ENCODE measurements at regions not wholly inside any gene's neighbourhood (a gene's known extent, or its start where the extent isn't known, plus 50 kb on each side); places are given as distances from the start of the nearest gene placed in this dataset.
"Not testable (repeated sequence)": the region's sequence is repeated elsewhere in the genome, so short reads cannot be mapped to it uniquely, and the experiment has no call there.

DNA sequence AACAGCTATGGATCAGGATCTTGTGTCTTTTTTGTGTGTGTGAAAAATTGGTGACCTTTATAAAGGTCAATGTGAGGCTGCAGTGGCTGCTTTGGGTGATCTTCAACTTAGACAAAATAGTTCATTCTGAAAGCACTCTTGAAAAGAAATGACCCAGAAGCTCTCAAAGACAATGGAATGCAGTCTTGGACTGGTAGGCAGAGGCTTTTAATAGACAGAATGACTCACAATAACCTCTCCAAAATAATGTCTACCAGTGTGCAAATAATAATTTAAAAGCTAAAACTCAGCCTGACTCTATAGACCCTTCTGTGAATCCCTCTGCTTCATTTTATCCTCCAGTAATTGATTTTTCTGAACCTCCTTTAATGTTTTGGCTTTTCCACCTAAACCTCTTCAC lies 310.0 kb downstream of the SRGAP2C start:
- ATAC-seq; DNase-seq; H3K9me3 Mint-ChIP-seq; H3K4me3 Mint-ChIP-seq; H3K4me1 Mint-ChIP-seq (ENCODE audit: low read depth); H3K36me3 Mint-ChIP-seq (ENCODE audit: insufficient read depth); H3K27me3 Mint-ChIP-seq (ENCODE audit: low read depth): not testable (repeated sequence)

DNA sequence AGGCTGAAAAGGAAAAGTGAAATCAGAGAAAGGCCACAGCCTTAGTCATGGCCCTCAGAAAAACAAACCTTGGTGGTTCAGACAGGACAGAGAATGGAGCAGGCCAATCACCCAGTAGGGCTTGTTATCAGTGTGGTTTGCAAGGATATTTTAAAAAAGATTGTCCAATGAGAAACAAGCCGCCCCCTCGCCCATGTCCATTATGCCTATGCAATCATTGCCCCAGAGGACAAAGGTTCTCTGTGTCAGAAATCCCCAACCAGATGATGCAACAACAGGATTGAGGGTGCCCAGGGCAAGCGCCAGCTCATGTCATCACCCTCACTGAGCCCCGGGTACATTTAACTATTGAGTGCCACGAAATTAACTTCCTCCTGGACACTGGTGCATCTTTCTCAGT lies 326.7 kb downstream of the SRGAP2C start:
- H3K4me1 Mint-ChIP-seq (ENCODE audit: low read depth), result peaks cover 22% of the 10 kb centered on the region
- H3K4me3 Mint-ChIP-seq; ATAC-seq; DNase-seq; H3K27me3 Mint-ChIP-seq (ENCODE audit: low read depth): not testable (repeated sequence)
- peaks cover 40% of the 10 kb centered on the region for H3K9me3 Mint-ChIP-seq
- peaks cover 30% of the 10 kb centered on the region for H3K36me3 Mint-ChIP-seq (ENCODE audit: insufficient read depth)

DNA sequence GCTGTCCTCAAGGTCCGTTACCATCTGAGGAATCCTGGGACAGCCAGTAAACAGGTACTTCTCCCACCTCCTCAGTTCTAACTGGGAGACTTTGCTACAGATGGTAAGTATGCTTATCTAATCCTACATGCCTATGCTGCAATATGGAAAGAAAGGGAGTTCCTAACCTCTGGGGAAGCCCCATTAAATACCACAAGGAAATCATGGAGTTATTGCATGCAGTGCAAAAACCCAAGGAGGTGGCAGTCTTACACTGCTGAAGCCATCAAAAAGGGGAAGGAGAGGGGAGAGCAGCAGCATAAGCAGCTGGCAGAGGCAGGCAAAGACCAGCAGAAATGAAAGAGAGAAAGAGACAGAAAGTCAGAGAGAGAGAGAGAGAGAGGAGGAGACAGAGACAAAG lies 327.1 kb downstream of the SRGAP2C start:
- H3K4me3 Mint-ChIP-seq; ATAC-seq; H3K27me3 Mint-ChIP-seq (ENCODE audit: low read depth); DNase-seq: not testable (repeated sequence)
- peaks cover 29% of the 10 kb centered on the region for H3K36me3 Mint-ChIP-seq (ENCODE audit: insufficient read depth)
- peaks cover 26% of the 10 kb centered on the region for H3K4me1 Mint-ChIP-seq (ENCODE audit: low read depth)
- peaks cover 40% of the 10 kb centered on the region for H3K9me3 Mint-ChIP-seq

DNA sequence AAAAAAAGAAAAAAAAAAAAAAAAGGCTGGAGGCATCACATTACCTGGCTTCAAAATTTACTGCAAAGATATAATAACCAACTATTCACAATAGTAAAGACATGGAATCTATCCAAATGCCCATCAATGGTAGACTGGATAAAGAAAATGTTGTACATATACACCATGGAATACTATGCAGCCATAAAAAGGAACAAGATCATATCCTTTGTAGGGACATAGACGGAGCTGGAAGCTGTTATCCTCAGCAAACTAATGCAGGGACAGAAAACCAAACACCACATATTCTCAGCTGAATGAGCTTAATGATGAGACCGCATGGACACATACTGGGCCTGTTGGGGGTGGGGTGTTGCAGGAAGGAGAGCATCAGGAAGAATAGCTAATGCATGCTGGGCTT lies 330.5 kb downstream of the SRGAP2C start:
- no peak for DNase-seq
- Mint-ChIP-seq H3K9me3 (peaks cover 15% of the 10 kb centered on the region), H3K27me3 (ENCODE audit: low read depth) (no peaks in the 10 kb centered on the region), H3K36me3 (ENCODE audit: insufficient read depth) (peaks cover 7% of the 10 kb centered on the region), H3K4me1 (ENCODE audit: low read depth) (peaks cover 52% of the 10 kb centered on the region), H3K4me3 (no peak overlapping the region)
- no peak for ATAC-seq

DNA sequence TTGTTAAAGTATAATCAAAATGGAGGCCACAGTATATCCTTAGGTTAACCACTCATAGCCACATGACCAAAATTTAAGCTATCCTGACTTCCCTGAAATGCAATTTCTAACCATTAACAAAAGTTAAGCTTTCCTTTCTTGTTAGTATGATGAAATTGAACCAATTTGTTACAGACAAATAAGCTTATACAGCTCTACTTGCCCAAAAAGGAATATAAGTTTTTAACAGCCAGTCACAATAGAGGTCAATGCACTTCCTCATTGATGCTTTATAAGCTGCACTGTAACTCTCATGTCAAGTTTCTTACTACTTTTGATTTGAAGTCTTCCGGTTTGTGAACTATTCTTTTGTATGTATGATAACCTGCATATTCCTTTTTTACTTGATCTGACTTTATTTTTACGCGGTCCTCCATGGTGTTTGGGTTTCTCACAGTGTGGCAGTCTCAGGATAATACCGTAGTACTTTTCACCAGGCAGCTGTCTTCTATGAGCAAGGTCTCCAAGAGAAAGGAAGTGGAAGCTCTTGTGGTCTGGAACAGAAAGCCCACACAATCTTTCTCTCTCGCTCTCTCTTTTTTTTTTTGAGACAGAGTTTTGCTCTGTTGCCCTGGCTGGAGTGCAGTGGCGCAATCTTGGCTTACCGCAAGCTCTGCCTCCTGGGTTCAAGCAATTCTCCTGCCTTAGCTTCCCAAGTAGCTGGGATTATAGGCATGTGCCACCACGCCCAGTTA lies 331.6 kb downstream of the SRGAP2C start:
- peaks cover 5% of the 10 kb centered on the region for H3K36me3 Mint-ChIP-seq (ENCODE audit: insufficient read depth)
- peaks cover 55% of the 10 kb centered on the region for H3K4me1 Mint-ChIP-seq (ENCODE audit: low read depth)
- peak overlapping the region; percentile 63 for H3K4me3 Mint-ChIP-seq
- H3K27me3 Mint-ChIP-seq (ENCODE audit: low read depth), result no peaks in the 10 kb centered on the region
- peaks cover 7% of the 10 kb centered on the region for H3K9me3 Mint-ChIP-seq
- DNase-seq (no peak), ATAC-seq (peak in 1 of 2 donors; percentile 23)

DNA sequence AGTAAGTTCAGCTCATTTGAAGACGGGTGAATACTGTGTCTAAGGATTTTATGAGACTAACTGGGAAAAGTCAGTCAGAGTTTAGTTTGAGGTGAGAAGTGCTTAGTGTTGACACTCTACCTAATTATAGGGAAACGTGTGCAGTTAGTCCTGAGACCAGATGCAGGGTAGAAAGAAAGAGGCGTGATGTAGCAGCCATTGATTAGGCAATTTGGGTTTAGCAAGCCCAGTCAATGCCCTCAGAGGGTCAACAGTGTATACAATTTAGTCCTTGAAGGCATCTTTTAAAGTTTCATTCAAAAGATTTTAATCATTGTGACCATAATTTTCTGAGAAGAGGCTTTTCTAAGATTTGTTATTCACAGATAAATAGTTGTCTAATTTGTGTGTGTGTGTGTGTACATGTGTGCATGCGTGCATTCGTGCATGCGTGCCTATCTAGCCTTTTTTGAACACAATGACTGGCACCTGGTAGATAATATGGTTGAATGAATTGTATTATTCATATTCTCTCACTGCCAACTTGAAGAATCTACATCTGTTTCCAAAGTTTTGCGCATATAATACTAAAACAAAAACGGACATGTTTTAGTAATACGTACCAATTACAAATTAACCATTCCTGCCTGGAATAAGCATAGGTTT lies 332.9 kb downstream of the SRGAP2C start:
- Mint-ChIP-seq H3K4me1 (ENCODE audit: low read depth) (peaks cover 54% of the 10 kb centered on the region), H3K27me3 (ENCODE audit: low read depth) (no peaks in the 10 kb centered on the region), H3K9me3 (peaks cover 7% of the 10 kb centered on the region), H3K4me3 (peak overlapping the region; percentile 88), H3K36me3 (ENCODE audit: insufficient read depth) (peaks cover 3% of the 10 kb centered on the region)
- ATAC-seq (no peak), DNase-seq (no peak)

DNA sequence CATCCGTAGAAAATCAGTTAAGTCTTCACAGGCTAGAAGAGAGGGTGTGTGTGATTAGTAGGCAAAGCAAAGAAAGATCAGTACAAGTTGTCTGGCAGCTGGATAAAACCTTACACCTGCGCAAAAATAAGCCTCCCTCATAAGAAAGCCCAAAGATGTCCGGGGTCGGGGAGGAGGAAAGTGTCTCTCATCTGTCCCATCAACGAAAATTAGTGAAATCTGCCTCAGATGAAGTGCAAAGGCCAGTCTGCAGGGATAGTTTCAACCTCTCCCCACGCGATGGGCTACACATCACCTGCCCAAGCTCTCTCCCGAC lies 333.9 kb downstream of the SRGAP2C start:
- Mint-ChIP-seq H3K36me3 (ENCODE audit: insufficient read depth) (peaks cover 3% of the 10 kb centered on the region), H3K4me3 (peak overlapping the region; percentile 88), H3K4me1 (ENCODE audit: low read depth) (peaks cover 56% of the 10 kb centered on the region), H3K27me3 (ENCODE audit: low read depth) (no peaks in the 10 kb centered on the region), H3K9me3 (peaks cover 7% of the 10 kb centered on the region)
- no peak for DNase-seq
- ATAC-seq, result no peak

DNA sequence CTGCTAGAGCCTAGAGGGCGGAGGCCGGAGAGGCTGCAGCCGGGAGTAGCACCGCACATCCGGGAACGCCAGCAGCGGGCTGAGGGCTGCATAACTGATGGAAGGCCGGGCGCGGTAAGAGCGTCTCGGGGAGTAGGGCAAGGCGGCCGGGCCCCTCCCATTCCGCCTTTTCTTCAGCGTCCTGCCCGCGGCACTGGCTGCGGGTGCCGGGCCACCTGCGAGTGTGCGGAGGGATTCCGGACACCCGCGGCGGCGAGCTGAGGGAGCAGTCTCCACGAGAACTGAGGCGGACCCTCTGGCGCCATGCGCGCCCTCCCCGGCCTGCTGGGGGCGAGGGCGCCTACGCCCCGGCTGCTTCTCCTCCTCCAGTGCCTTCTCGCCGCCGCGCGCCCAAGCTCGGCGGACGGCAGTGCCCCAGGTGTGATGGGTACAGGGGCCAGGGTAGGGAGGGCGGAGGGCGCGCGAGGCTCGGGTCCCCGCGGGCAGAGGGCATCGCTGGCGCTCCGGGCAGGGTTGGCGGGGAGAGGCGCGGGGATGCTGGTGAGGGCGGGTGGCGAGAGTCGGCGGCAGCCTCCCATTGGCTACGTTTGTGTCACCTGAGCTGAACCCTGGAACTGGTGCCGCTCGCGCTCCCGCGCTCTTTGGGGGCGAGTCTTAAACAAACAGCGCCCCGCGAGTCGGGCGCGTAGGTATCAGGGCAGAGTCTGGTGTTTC lies 334.4 kb downstream of the SRGAP2C start:
- H3K9me3 Mint-ChIP-seq, result peaks cover 7% of the 10 kb centered on the region
- ATAC-seq, result peak; percentile 94
- H3K36me3 Mint-ChIP-seq (ENCODE audit: insufficient read depth), result peaks cover 3% of the 10 kb centered on the region
- H3K27me3 Mint-ChIP-seq (ENCODE audit: low read depth), result no peaks in the 10 kb centered on the region
- peak overlapping the region; percentile 88 for H3K4me3 Mint-ChIP-seq
- H3K4me1 Mint-ChIP-seq (ENCODE audit: low read depth), result peaks cover 57% of the 10 kb centered on the region
- DNase-seq, result peak; percentile 82

DNA sequence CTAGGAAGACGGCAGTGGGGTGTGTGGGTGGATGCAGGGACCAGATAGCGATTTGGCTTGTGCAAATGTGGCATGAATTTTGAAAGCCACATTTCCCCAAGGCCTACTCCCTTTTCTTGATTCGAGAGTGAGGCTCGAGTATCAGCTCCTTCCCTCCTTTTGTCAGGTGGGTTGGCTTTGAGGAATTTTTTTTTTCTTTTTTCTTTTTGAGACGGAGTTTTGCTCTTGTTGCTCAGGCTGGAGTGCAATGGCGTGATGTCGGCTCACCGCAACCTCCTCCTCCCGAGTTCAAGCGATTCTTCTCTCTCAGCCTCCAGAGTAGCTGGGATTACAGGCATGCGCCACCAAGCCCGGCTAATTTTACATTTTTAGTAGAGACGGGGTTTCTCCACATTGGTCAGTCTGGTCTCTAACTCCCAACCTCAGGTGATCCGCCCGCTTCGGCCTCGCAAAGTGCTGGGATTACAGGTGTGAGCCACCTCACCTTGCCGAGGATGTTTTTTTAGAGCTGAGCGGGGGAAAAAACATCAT lies 335.0 kb downstream of the SRGAP2C start:
- H3K27me3 Mint-ChIP-seq (ENCODE audit: low read depth); H3K9me3 Mint-ChIP-seq; DNase-seq; ATAC-seq; H3K36me3 Mint-ChIP-seq (ENCODE audit: insufficient read depth): not testable (repeated sequence)
- H3K4me1 Mint-ChIP-seq (ENCODE audit: low read depth), result peaks cover 52% of the 10 kb centered on the region
- H3K4me3 Mint-ChIP-seq, result peak overlapping the region; percentile 88

DNA sequence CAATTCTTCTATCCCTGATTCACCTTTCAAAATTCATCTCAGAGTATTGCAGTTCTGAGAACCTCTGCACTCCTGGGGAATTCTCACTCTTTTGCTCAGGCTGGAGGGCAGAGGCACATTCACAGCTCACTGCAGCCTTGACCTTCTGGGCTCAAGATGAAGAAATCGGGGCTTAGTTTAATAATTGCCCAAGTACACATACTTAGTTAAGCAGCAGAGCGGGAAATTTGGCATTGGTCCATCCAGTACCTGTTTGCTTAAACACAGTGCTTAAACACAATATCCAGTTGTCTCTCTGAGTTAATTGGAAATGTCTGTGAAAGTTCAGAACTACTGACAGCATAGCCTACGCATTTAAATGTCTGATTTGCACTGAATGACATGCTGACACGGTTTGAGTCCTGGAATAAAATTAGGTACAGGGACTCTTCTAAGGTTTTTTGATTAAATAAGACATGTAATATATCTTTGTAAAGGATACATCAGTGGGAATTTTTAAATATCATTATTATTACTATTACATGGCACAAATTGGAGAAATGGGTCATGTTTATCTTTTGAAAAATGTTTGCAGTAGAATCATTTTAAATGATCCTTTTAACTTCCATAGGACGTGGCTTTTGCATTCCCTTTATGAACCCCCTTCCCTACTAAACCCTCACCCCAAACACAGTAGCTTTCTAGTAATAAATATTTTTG lies 337.4 kb downstream of the SRGAP2C start:
- peaks cover 34% of the 10 kb centered on the region for H3K4me1 Mint-ChIP-seq (ENCODE audit: low read depth)

DNA sequence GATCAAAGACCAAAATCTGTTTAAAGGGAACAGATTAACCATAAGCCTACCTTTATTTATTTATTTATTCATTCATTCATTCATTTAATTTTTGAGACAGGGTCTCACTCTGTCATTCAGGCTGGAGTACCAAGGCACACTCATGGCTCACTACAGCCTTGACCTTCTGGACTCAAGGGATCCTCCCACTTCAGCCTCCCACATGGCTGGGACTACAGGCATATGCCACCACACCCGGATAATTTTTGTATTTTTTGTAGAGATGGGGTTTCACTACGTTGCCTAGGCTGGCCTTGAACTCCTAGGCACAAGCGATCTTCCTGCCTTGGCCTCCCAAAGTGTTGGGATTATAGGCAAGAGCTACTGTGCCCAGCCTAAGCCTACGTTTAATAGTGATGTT lies 338.3 kb downstream of the SRGAP2C start:
- H3K4me3 Mint-ChIP-seq, ATAC-seq: not testable (repeated sequence)
- peaks cover 25% of the 10 kb centered on the region for H3K4me1 Mint-ChIP-seq (ENCODE audit: low read depth)

More for the DNA sequence above, 337.4 kb downstream of the SRGAP2C start:
- H3K4me3 Mint-ChIP-seq, result no peak overlapping the region
- no peak for ATAC-seq
- H3K36me3 Mint-ChIP-seq (ENCODE audit: insufficient read depth), result peaks cover 3% of the 10 kb centered on the region
- no peaks in the 10 kb centered on the region for H3K9me3 Mint-ChIP-seq
- no peaks in the 10 kb centered on the region for H3K27me3 Mint-ChIP-seq (ENCODE audit: low read depth)
- no peak for DNase-seq

DNA sequence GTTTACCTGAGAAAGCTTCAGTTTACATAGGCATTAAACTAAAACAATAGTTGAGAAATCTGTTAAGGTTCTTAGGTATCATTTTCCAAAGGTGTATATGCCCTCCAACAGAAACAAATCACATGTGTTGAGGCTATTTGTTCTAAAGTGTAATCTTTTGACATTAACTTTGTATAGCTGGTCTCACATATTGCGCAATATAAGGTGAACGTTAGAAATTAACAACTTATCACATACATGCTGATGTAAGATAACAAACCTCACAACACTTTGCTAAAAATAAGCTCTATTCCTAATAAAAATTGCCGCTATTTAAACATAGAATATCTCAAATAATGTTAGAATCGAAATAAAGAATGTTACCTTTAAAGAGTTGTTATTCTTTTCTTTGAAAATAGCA lies 340.6 kb downstream of the SRGAP2C start:
- H3K4me3 Mint-ChIP-seq, result no peak overlapping the region
- no peaks in the 10 kb centered on the region for H3K9me3 Mint-ChIP-seq
- DNase-seq (no peak), ATAC-seq (no peak)
- peaks cover 3% of the 10 kb centered on the region for H3K36me3 Mint-ChIP-seq (ENCODE audit: insufficient read depth)
- peaks cover 28% of the 10 kb centered on the region for H3K4me1 Mint-ChIP-seq (ENCODE audit: low read depth)
- H3K27me3 Mint-ChIP-seq (ENCODE audit: low read depth), result no peaks in the 10 kb centered on the region

More for the DNA sequence above, 338.3 kb downstream of the SRGAP2C start:
- H3K27me3 Mint-ChIP-seq (ENCODE audit: low read depth); H3K36me3 Mint-ChIP-seq (ENCODE audit: insufficient read depth); H3K9me3 Mint-ChIP-seq; DNase-seq: not testable (repeated sequence)

DNA sequence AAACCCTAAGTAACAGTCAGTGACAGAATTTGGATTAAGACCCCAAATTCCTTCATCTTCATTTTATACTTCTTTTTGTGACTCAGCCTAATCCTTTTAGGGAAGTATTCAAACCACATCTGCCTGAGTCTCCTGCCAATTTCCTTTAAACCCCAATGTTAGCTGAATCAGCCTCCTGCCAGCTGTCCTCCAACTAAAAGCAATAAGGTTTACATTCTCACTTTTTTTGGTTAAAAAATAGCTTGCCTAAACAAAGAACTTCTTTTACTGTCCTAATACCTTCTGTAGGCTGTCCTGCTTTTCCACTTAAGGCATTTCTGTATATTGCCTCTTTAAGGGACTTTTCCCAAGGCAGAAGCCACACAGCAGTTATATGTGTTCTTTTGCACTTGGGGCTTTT lies 344.2 kb downstream of the SRGAP2C start:
- not testable (repeated sequence) for ATAC-seq; H3K4me3 Mint-ChIP-seq; H3K27me3 Mint-ChIP-seq (ENCODE audit: low read depth); H3K9me3 Mint-ChIP-seq; DNase-seq; H3K36me3 Mint-ChIP-seq (ENCODE audit: insufficient read depth)
- peaks cover 18% of the 10 kb centered on the region for H3K4me1 Mint-ChIP-seq (ENCODE audit: low read depth)

DNA sequence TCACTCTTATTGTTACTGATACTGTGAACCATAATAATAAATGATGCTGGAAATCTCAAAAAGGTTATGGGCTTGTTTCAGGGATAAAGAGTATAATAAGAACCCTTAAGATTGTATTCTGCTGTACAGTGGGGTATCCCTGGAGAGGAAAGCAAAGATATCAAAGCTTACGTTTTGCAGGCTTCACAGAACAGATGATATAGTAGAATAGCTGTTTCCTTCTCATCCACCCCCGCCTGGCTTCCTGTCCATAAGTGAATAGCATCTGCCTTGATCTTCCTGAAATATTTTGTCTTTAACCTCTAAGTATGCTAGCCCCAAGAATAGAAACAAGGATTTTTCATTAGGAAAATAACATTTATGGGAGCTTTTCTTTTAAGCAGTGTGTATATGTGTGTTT lies 345.3 kb downstream of the SRGAP2C start:
- not testable (repeated sequence) for ATAC-seq; H3K9me3 Mint-ChIP-seq; H3K4me3 Mint-ChIP-seq; H3K36me3 Mint-ChIP-seq (ENCODE audit: insufficient read depth); H3K27me3 Mint-ChIP-seq (ENCODE audit: low read depth); DNase-seq
- peaks cover 18% of the 10 kb centered on the region for H3K4me1 Mint-ChIP-seq (ENCODE audit: low read depth)

Data from activated T-cell treated with anti-CD3 and anti-CD28 coated beads, Interleukin-2, amount 50 U/mL, for 4 hours (primary cell).